Spleen (tissue), 11 donors: ENCODE measurements at regions not wholly inside any gene's neighbourhood (a gene's known extent, or its start where the extent isn't known, plus 50 kb on each side); places are given as distances from the start of the nearest gene placed in this dataset.
A peak's percentile ranks its signal among the peaks of the same experiment; 100 is the strongest.

Experiments used
- DNase-seq: peaks from one replicate; pipeline ENCODE4 v3.0.0-alpha.2; 2020
- H3K27ac ChIP-seq, 8 donors: fragments of 200-600 bp; sonication (generic) in 7 of 8; 1 replicate in 4 of 8; 2 replicates in 4 of 8; pipeline versions ENCODE4 v1.5.0 to v1.8.0; 2016 to 2021; ENCODE audit warnings: inconsistent platforms in 4 of 8, mild to moderate bottlenecking in 4 of 8, moderate library complexity in 1 of 8
- H3K27me3 ChIP-seq, 7 donors: fragments of 200-600 bp; sonication (generic) in 6 of 7; replicated peaks in 1 of 7; 1 replicate in 4 of 7; 2 replicates in 3 of 7; pipeline versions ENCODE4 v1.5.0 to v1.8.0; 2016 to 2021; ENCODE audit warnings: inconsistent platforms in 3 of 7, mild to moderate bottlenecking in 1 of 7
- H3K36me3 ChIP-seq, 6 donors: fragments of 200-600 bp; sonication (generic) in 5 of 6; 1 replicate in 4 of 6; 2 replicates in 2 of 6; pipeline versions ENCODE4 v1.5.0 to v1.8.0; 2016 to 2021; ENCODE audit warnings: inconsistent platforms in 2 of 6
- H3K4me1 ChIP-seq, 6 donors: fragments of 200-600 bp; sonication (generic) in 5 of 6; 1 replicate in 3 of 6; 2 replicates in 3 of 6; pipeline versions ENCODE4 v1.5.0 to v1.8.0; 2016 to 2021; ENCODE audit warnings: inconsistent platforms in 3 of 6
- H3K4me3 ChIP-seq, 8 donors: fragments of 200-600 bp; sonication (generic) in 7 of 8; 1 replicate in 4 of 8; 2 replicates in 4 of 8; pipeline versions ENCODE4 v1.5.0 to v1.8.0; 2016 to 2021; ENCODE audit warnings: inconsistent platforms in 4 of 8, mild to moderate bottlenecking in 4 of 8, moderate library complexity in 2 of 8
- H3K9me3 ChIP-seq, 8 donors: fragments of 200-600 bp; sonication (generic) in 7 of 8; 1 replicate in 4 of 8; 2 replicates in 4 of 8; pipeline versions ENCODE4 v1.5.0 to v1.8.0; 2016 to 2021; ENCODE audit warnings: inconsistent platforms in 4 of 8
- POLR2A ChIP-seq, 3 donors: fragments of 450-650 bp; IDR thresholded peaks; one replicate each; pipeline ENCODE4 v1.5.1; 2017; ENCODE audit warnings: antibody characterized with exemption in 3 of 3, mild to moderate bottlenecking in 1 of 3
- POLR2AphosphoS5 ChIP-seq, 3 donors: sonication (generic); formaldehyde crosslinking; IDR thresholded peaks; one replicate each; pipeline ENCODE4 v1.5.1; 2017; ENCODE audit warnings: antibody characterized with exemption in 3 of 3
- WGBS, 5 donors: extraction: QIAGEN DNeasy Blood & Tissue Kit in 3 of 5; methylation state at CpG; one replicate each; pipeline versions ENCODE4 v1.1.5 to v1.1.7; 2013 to 2018; 5-methylcytosine and 5-hydroxymethylcytosine counted together
- intact Hi-C: fragments of 100-400 bp; cut with DNase I; formaldehyde crosslinking; loops from one replicate; pipeline ENCODE4 v1.15.0; 2023; ENCODE audit warnings: low total_unique reads
- TF ChIP-seq, protein P1 (sequence below), 11 experiments: fragments of 200-600 bp in 7 of 11; fragments of 450-650 bp in 4 of 11; sonication (generic) in 4 of 11; IDR thresholded peaks in 8 of 11; conservative IDR thresholded peaks in 3 of 11; 1 replicate in 7 of 11; 2 replicates in 4 of 11; pipeline versions ENCODE4 v1.4.0 to v1.8.0; 2016 to 2021; ENCODE audit warnings: antibody characterized with exemption in 11 of 11, inconsistent platforms in 4 of 11, mild to moderate bottlenecking in 1 of 11
- donor health status: healthy with polysubstance abuse.
- donor health status: DM: no; HTN: no; CAD: no; lungs with moderate emphysema.
- donor health status: DM: no; HTN: no; CAD: no.
- donor health status: Bipolar disorder and iron deficiency.
- donor health status: healthy.
- donor health status: DM: no; HTN: no; CAD: no.
- donor health status: DM: yes; HTN: yes; CAD: no.

DNA sequence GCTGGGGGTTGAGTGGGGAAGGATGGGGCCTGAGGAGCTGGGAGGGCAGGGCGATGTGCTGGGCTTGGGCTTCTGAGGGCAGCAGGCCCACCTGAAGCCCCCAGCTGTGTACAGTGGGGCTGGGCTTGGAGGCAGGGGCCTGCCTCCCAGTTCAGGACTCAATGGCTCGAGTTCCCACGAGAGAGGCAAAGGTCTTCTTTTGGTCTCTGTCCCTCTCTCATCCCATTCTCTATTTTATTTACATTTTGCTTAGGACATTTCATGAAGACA is 180.6 kb downstream of the MACROH2A1 start:
- peak; percentile 31 for DNase-seq
- no peaks in the 10 kb centered on the region for H3K9me3 ChIP-seq
- WGBS, 5 donors = 72 to 98% (median 86%) methylated on average over 3 of the region's 3 CpGs
- peaks cover 0 to 10% (median 0%) of the 10 kb centered on the region in 7 donors for H3K27me3 ChIP-seq
- intact Hi-C loops = no loop called here
- H3K4me1 ChIP-seq = peaks cover 0 to 15% (median 0%) of the 10 kb centered on the region in 6 donors
- H3K36me3 ChIP-seq = no peaks in the 10 kb centered on the region
- no peak overlapping the region for H3K4me3 ChIP-seq
- no peak overlapping the region for H3K27ac ChIP-seq
- no peak for TF ChIP-seq POLR2AphosphoS5 (IDR thresholded peaks at IDR 0.05)
- TF ChIP-seq, protein P1, sequence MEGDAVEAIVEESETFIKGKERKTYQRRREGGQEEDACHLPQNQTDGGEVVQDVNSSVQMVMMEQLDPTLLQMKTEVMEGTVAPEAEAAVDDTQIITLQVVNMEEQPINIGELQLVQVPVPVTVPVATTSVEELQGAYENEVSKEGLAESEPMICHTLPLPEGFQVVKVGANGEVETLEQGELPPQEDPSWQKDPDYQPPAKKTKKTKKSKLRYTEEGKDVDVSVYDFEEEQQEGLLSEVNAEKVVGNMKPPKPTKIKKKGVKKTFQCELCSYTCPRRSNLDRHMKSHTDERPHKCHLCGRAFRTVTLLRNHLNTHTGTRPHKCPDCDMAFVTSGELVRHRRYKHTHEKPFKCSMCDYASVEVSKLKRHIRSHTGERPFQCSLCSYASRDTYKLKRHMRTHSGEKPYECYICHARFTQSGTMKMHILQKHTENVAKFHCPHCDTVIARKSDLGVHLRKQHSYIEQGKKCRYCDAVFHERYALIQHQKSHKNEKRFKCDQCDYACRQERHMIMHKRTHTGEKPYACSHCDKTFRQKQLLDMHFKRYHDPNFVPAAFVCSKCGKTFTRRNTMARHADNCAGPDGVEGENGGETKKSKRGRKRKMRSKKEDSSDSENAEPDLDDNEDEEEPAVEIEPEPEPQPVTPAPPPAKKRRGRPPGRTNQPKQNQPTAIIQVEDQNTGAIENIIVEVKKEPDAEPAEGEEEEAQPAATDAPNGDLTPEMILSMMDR (IDR thresholded peaks at IDR 0.05 in 8 of 11, conservative IDR thresholded peaks at IDR 0.05 in 3 of 11) = no peak
- TF ChIP-seq POLR2A (IDR thresholded peaks at IDR 0.05) = no peak

DNA sequence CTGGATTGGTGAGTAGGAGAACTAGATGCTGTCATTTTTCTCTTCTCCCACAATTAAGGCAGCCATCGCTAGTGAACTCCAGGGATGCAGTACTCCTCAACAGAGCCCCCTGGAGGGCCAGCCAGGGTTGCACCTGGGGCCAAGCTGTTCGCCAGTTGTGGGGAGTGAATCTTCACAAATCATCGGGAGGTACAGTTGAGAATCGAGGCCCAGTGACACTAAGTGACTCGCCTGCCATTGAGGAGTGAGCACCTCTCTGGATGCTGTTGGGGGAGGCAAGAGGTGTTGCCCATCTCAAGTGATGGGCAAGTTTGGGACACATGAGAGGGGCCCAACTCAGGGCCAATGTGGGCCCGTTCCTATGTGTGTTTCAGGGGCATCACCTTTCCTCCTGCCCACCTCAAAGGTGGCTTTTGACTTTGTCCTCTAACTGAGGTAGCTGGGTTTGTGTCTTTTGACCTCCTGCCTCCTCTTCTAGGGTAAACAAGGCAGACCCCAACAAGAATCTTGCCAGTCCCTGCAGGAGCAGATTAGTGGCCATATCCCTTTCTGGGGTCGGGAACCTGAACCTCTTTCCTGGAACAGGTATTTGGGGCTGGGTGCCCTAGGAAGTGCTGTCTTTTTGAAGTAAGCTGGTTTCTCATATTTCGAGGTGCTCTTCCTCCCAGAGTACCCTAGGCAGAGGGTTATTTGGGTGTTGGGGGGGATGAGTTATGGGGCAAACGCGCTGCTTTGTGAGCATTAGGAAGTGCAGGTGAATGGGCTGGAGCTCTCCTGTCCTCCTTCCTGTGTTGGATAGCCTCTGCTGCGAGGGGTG is 181.2 kb downstream of the MACROH2A1 start:
- TF ChIP-seq, protein P1 (IDR thresholded peaks at IDR 0.05 in 8 of 11, conservative IDR thresholded peaks at IDR 0.05 in 3 of 11) = no peak
- no peak for TF ChIP-seq POLR2AphosphoS5 (IDR thresholded peaks at IDR 0.05)
- TF ChIP-seq POLR2A (IDR thresholded peaks at IDR 0.05) = no peak
- Histone ChIP-seq H3K27me3 (peaks cover 0 to 10% (median 0%) of the 10 kb centered on the region in 7 donors), H3K9me3 (no peaks in the 10 kb centered on the region), H3K36me3 (no peaks in the 10 kb centered on the region), H3K27ac (no peak overlapping the region), H3K4me3 (no peak overlapping the region), H3K4me1 (peaks cover 0 to 15% (median 0%) of the 10 kb centered on the region in 6 donors)
- 77 to 92% (median 88%) methylated on average over 10 to 11 of the region's 11 CpGs for WGBS, 5 donors
- intact Hi-C loops = no loop called here
- DNase-seq = peak; percentile 22

DNA sequence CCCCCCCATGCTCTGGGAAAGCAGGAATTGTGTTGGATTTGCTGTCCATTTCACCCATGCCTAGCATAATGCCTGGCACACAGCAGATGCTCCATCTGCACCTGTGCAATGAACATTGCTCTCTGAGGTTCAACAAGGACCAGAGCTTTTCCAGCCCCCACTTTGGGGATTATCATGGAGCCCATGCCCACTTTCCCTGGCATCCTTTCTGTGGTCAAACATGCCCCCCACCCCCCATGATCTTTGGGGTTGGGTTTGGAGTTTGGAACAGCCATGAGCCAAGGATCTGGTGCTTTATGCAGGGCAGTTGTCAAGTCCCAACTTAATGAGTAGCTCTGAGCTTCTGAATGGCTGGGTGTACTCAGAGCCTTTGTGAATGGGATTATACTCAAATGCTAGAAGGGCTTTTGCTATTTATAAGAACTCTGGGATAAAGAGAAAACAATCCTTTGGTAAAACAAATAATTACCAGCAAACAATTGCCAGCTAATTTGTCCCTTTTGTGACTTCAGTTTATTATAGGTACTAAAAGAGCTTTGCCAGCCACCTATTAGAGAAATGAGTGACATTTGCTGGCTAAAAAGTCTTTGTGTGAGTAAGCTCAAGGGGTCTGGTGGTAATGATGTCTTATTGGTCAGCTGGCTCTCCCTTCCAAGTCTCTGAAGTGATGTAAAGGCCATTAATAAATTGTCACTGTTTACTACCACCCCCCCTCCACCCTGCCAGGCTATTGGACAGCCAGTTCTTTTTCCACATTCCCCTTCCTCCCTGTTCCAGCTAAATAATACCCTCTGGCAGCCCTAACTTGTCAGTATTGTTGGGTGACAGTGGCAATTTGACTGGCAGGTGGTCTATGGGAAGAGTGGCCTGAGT is 182.3 kb downstream of the MACROH2A1 start:
- Histone ChIP-seq H3K27me3 (peaks cover 0 to 10% (median 0%) of the 10 kb centered on the region in 7 donors), H3K9me3 (no peaks in the 10 kb centered on the region), H3K27ac (no peak overlapping the region), H3K4me3 (no peak overlapping the region), H3K4me1 (peaks cover 0 to 15% (median 0%) of the 10 kb centered on the region in 6 donors), H3K36me3 (no peaks in the 10 kb centered on the region)
- no peak for TF ChIP-seq POLR2AphosphoS5 (IDR thresholded peaks at IDR 0.05)
- TF ChIP-seq, protein P1 (IDR thresholded peaks at IDR 0.05 in 8 of 11, conservative IDR thresholded peaks at IDR 0.05 in 3 of 11) = no peak
- TF ChIP-seq POLR2A (IDR thresholded peaks at IDR 0.05) = no peak
- DNase-seq = no peak
- intact Hi-C loops = no loop called here
